ENCODE measurements at regions not wholly inside any gene's neighbourhood (a gene's known extent, or its start where the extent isn't known, plus 50 kb on each side); places are given as distances from the start of the nearest gene placed in this dataset.
"Not testable (repeated sequence)": the region's sequence is repeated elsewhere in the genome, so short reads cannot be mapped to it uniquely, and the experiment has no call there.

GRCh38 chr7:124205526-124205925 lies 172.7 kb upstream of the TMEM229A start:
- Mint-ChIP-seq H3K4me3 (ENCODE audit: low read depth) (no peak overlapping the region), H3K27ac (no peak overlapping the region)

GRCh38 chr7:124202546-124202945 lies 169.7 kb upstream of the TMEM229A start:
- intact Hi-C loops (cut with micrococcal nuclease), result no loop called here
- no peak for DNase-seq (ENCODE audit: low spot score)
- Mint-ChIP-seq H3K9me3 (peaks cover 10% of the 10 kb centered on the region), H3K4me1 (ENCODE audit: low read depth) (no peaks in the 10 kb centered on the region), H3K27me3 (ENCODE audit: low read depth) (no peaks in the 10 kb centered on the region), H3K27ac (no peak overlapping the region), H3K36me3 (ENCODE audit: low read depth) (no peaks in the 10 kb centered on the region), H3K4me3 (ENCODE audit: low read depth) (no peak overlapping the region)

More at GRCh38 chr7:124205526-124205925, 172.7 kb upstream of the TMEM229A start:
- intact Hi-C loops (cut with micrococcal nuclease), result no loop called here
- H3K9me3 Mint-ChIP-seq, result no peaks in the 10 kb centered on the region
- DNase-seq (ENCODE audit: low spot score), result no peak
- H3K4me1 Mint-ChIP-seq (ENCODE audit: low read depth), result no peaks in the 10 kb centered on the region
- no peaks in the 10 kb centered on the region for H3K27me3 Mint-ChIP-seq (ENCODE audit: low read depth)
- H3K36me3 Mint-ChIP-seq (ENCODE audit: low read depth), result no peaks in the 10 kb centered on the region

GRCh38 chr7:124201768-124202349 lies 169.0 kb upstream of the TMEM229A start:
- H3K27me3 Mint-ChIP-seq (ENCODE audit: low read depth), result no peaks in the 10 kb centered on the region
- no peak overlapping the region for H3K4me3 Mint-ChIP-seq (ENCODE audit: low read depth)
- intact Hi-C loops (cut with micrococcal nuclease), result no loop called here
- H3K36me3 Mint-ChIP-seq (ENCODE audit: low read depth), result no peaks in the 10 kb centered on the region
- peaks cover 10% of the 10 kb centered on the region for H3K9me3 Mint-ChIP-seq
- no peaks in the 10 kb centered on the region for H3K4me1 Mint-ChIP-seq (ENCODE audit: low read depth)
- H3K27ac Mint-ChIP-seq, result no peak overlapping the region
- DNase-seq (ENCODE audit: low spot score), result no peak

GRCh38 chr7:124196519-124196918 lies 163.7 kb upstream of the TMEM229A start:
- no peak overlapping the region for H3K27ac Mint-ChIP-seq
- no peak overlapping the region for H3K4me3 Mint-ChIP-seq (ENCODE audit: low read depth)
- H3K27me3 Mint-ChIP-seq (ENCODE audit: low read depth), result no peaks in the 10 kb centered on the region
- H3K36me3 Mint-ChIP-seq (ENCODE audit: low read depth), result no peaks in the 10 kb centered on the region
- intact Hi-C loops (cut with micrococcal nuclease), result no loop called here
- H3K9me3 Mint-ChIP-seq, result peaks cover 10% of the 10 kb centered on the region
- no peak for DNase-seq (ENCODE audit: low spot score)
- H3K4me1 Mint-ChIP-seq (ENCODE audit: low read depth), result no peaks in the 10 kb centered on the region

- DNase-seq (ENCODE audit: low spot score), result no peak
- no peaks in the 10 kb centered on the region for H3K27me3 Mint-ChIP-seq (ENCODE audit: low read depth)
- H3K4me1 Mint-ChIP-seq (ENCODE audit: low read depth), result no peaks in the 10 kb centered on the region
- no peaks in the 10 kb centered on the region for H3K9me3 Mint-ChIP-seq
- no peak overlapping the region for H3K4me3 Mint-ChIP-seq (ENCODE audit: low read depth)
- intact Hi-C loops (cut with micrococcal nuclease), result no loop called here
- H3K36me3 Mint-ChIP-seq (ENCODE audit: low read depth), result no peaks in the 10 kb centered on the region
- no peak overlapping the region for H3K27ac Mint-ChIP-seq
Measured at GRCh38 chr7:124192885-124193284, 160.0 kb upstream of the TMEM229A start.

GRCh38 chr7:124191713-124192112 lies 158.8 kb upstream of the TMEM229A start:
- no peak overlapping the region for H3K4me3 Mint-ChIP-seq (ENCODE audit: low read depth)
- no peak for DNase-seq (ENCODE audit: low spot score)
- intact Hi-C loops (cut with micrococcal nuclease), result no loop called here
- no peaks in the 10 kb centered on the region for H3K27me3 Mint-ChIP-seq (ENCODE audit: low read depth)
- no peaks in the 10 kb centered on the region for H3K9me3 Mint-ChIP-seq
- H3K27ac Mint-ChIP-seq, result no peak overlapping the region
- no peaks in the 10 kb centered on the region for H3K4me1 Mint-ChIP-seq (ENCODE audit: low read depth)
- no peaks in the 10 kb centered on the region for H3K36me3 Mint-ChIP-seq (ENCODE audit: low read depth)

- Mint-ChIP-seq H3K27me3 (ENCODE audit: low read depth) (no peaks in the 10 kb centered on the region), H3K4me3 (ENCODE audit: low read depth) (no peak overlapping the region), H3K9me3 (no peaks in the 10 kb centered on the region), H3K4me1 (ENCODE audit: low read depth) (no peaks in the 10 kb centered on the region), H3K27ac (no peak overlapping the region), H3K36me3 (ENCODE audit: low read depth) (no peaks in the 10 kb centered on the region)
- no peak for DNase-seq (ENCODE audit: low spot score)
- intact Hi-C loops (cut with micrococcal nuclease), result no loop called here
Measured at GRCh38 chr7:124191030-124191429, 158.2 kb upstream of the TMEM229A start.

GRCh38 chr7:124188576-124188975 lies 155.7 kb upstream of the TMEM229A start:
- no peaks in the 10 kb centered on the region for H3K36me3 Mint-ChIP-seq (ENCODE audit: low read depth)
- no peaks in the 10 kb centered on the region for H3K4me1 Mint-ChIP-seq (ENCODE audit: low read depth)
- intact Hi-C loops (cut with micrococcal nuclease), result no loop called here
- DNase-seq (ENCODE audit: low spot score), result no peak
- no peaks in the 10 kb centered on the region for H3K27me3 Mint-ChIP-seq (ENCODE audit: low read depth)
- no peaks in the 10 kb centered on the region for H3K9me3 Mint-ChIP-seq
- no peak overlapping the region for H3K4me3 Mint-ChIP-seq (ENCODE audit: low read depth)
- no peak overlapping the region for H3K27ac Mint-ChIP-seq

- no peak overlapping the region for H3K4me3 Mint-ChIP-seq (ENCODE audit: low read depth)
- no peak overlapping the region for H3K27ac Mint-ChIP-seq
- no peaks in the 10 kb centered on the region for H3K27me3 Mint-ChIP-seq (ENCODE audit: low read depth)
- intact Hi-C loops (cut with micrococcal nuclease), result no loop called here
- DNase-seq (ENCODE audit: low spot score), result no peak
- no peaks in the 10 kb centered on the region for H3K36me3 Mint-ChIP-seq (ENCODE audit: low read depth)
- no peaks in the 10 kb centered on the region for H3K9me3 Mint-ChIP-seq
- H3K4me1 Mint-ChIP-seq (ENCODE audit: low read depth), result no peaks in the 10 kb centered on the region
Measured at GRCh38 chr7:124187962-124188361, 155.1 kb upstream of the TMEM229A start.

- Mint-ChIP-seq H3K27ac (no peak overlapping the region), H3K4me3 (ENCODE audit: low read depth) (no peak overlapping the region), H3K27me3 (ENCODE audit: low read depth) (no peaks in the 10 kb centered on the region), H3K4me1 (ENCODE audit: low read depth) (no peaks in the 10 kb centered on the region), H3K9me3 (no peaks in the 10 kb centered on the region), H3K36me3 (ENCODE audit: low read depth) (no peaks in the 10 kb centered on the region)
- intact Hi-C loops (cut with micrococcal nuclease), result no loop called here
- DNase-seq (ENCODE audit: low spot score), result no peak
Measured at GRCh38 chr7:124183649-124184048, 150.8 kb upstream of the TMEM229A start.

GRCh38 chr7:124179641-124180040 lies 146.8 kb upstream of the TMEM229A start:
- Mint-ChIP-seq H3K27ac (no peak overlapping the region), H3K9me3 (no peaks in the 10 kb centered on the region), H3K4me3 (ENCODE audit: low read depth) (no peak overlapping the region), H3K27me3 (ENCODE audit: low read depth) (no peaks in the 10 kb centered on the region), H3K36me3 (ENCODE audit: low read depth) (no peaks in the 10 kb centered on the region), H3K4me1 (ENCODE audit: low read depth) (no peaks in the 10 kb centered on the region)
- DNase-seq (ENCODE audit: low spot score), result no peak
- intact Hi-C loops (cut with micrococcal nuclease), result no loop called here

- Mint-ChIP-seq H3K27me3 (ENCODE audit: low read depth) (no peaks in the 10 kb centered on the region), H3K9me3 (peaks cover 4% of the 10 kb centered on the region), H3K36me3 (ENCODE audit: low read depth) (no peaks in the 10 kb centered on the region), H3K4me1 (ENCODE audit: low read depth) (no peaks in the 10 kb centered on the region), H3K4me3 (ENCODE audit: low read depth) (no peak overlapping the region), H3K27ac (no peak overlapping the region)
- DNase-seq (ENCODE audit: low spot score), result no peak
- intact Hi-C loops (cut with micrococcal nuclease), result no loop called here
Measured at GRCh38 chr7:124177891-124178290, 145.0 kb upstream of the TMEM229A start.

GRCh38 chr7:124171812-124172211 lies 138.9 kb upstream of the TMEM229A start:
- H3K27me3 Mint-ChIP-seq (ENCODE audit: low read depth); DNase-seq (ENCODE audit: low spot score); H3K36me3 Mint-ChIP-seq (ENCODE audit: low read depth); H3K4me1 Mint-ChIP-seq (ENCODE audit: low read depth); H3K9me3 Mint-ChIP-seq; H3K27ac Mint-ChIP-seq; H3K4me3 Mint-ChIP-seq (ENCODE audit: low read depth); intact Hi-C loops (cut with micrococcal nuclease): not testable (repeated sequence)

GRCh38 chr7:124171068-124171467 lies 138.2 kb upstream of the TMEM229A start:
- Mint-ChIP-seq H3K36me3 (ENCODE audit: low read depth) (no peaks in the 10 kb centered on the region), H3K27me3 (ENCODE audit: low read depth) (no peaks in the 10 kb centered on the region), H3K4me3 (ENCODE audit: low read depth) (no peak overlapping the region), H3K9me3 (peaks cover 7% of the 10 kb centered on the region), H3K4me1 (ENCODE audit: low read depth) (no peaks in the 10 kb centered on the region), H3K27ac (no peak overlapping the region)
- no peak for DNase-seq (ENCODE audit: low spot score)
- intact Hi-C loops (cut with micrococcal nuclease), result no loop called here
